SK-N-SH treated with all-trans-retinoic acid at 6 μM for 48 hours (cell line): ENCODE measurements at regions not wholly inside any gene's neighbourhood (a gene's known extent, or its start where the extent isn't known, plus 50 kb on each side); places are given as distances from the start of the nearest gene placed in this dataset.

Source experiments
- ATAC-seq: fragments of 200-7000 bp; cut with Tn5 transposase; 3 replicates; pipeline ENCODE4 v1.9.1; 2020; ENCODE audit warnings: mild to moderate bottlenecking, moderate library complexity
- ARNTL ChIP-seq: fragments of 450-650 bp; formaldehyde crosslinking; IDR thresholded peaks from 2 replicates; pipeline ENCODE4 v1.5.0; 2020; ENCODE audit warnings: low read depth, mild to moderate bottlenecking, moderate library complexity, borderline replicate concordance
- CSRNP3 ChIP-seq: fragments of 250-450 bp; sonication (Bioruptor Pico); IDR thresholded peaks from 2 replicates; pipeline ENCODE4 v1.5.1; 2021; ENCODE audit warnings: mild to moderate bottlenecking, moderate library complexity
- ESRRG ChIP-seq: fragments of 250-450 bp; sonication (Bioruptor Pico); IDR thresholded peaks from 2 replicates; pipeline ENCODE4 v1.6.1; 2021; ENCODE audit warnings: mild to moderate bottlenecking
- GLIS3 ChIP-seq: fragments of 250-450 bp; sonication (Bioruptor Pico); IDR thresholded peaks from 2 replicates; pipeline ENCODE4 v1.5.0; 2020; ENCODE audit warnings: mild to moderate bottlenecking, moderate library complexity
- ISL1 ChIP-seq: fragments of 250-450 bp; sonication (Bioruptor Pico); IDR thresholded peaks from 2 replicates; pipeline ENCODE4 v2.1.2; 2022; ENCODE audit warnings: mild to moderate bottlenecking, moderate library complexity
- OSR1 ChIP-seq: fragments of 250-450 bp; sonication (Bioruptor Pico); IDR thresholded peaks from 2 replicates; pipeline ENCODE4 v1.8.0; 2022; ENCODE audit warnings: moderate library complexity, mild to moderate bottlenecking, inconsistent platforms
- PATZ1 ChIP-seq: fragments of 250-450 bp; sonication (Bioruptor Pico); IDR thresholded peaks from 2 replicates; pipeline ENCODE4 v1.8.0; 2020; ENCODE audit warnings: mild to moderate bottlenecking, moderate library complexity, borderline replicate concordance
- POU6F1 ChIP-seq: fragments of 250-450 bp; sonication (Bioruptor Pico); IDR thresholded peaks from 2 replicates; pipeline ENCODE4 v1.8.0; 2021; ENCODE audit warnings: low read depth, mild to moderate bottlenecking, moderate library complexity, borderline replicate concordance
- SNAI2 ChIP-seq: fragments of 250-450 bp; sonication (Bioruptor Pico); IDR thresholded peaks from 2 replicates; pipeline ENCODE4 v1.5.0; 2020; ENCODE audit warnings: mild to moderate bottlenecking, moderate library complexity
- TCF4 ChIP-seq: fragments of 250-450 bp; sonication (Bioruptor Pico); IDR thresholded peaks from 2 replicates; pipeline ENCODE4 v1.8.0; 2021; ENCODE audit warnings: mild to moderate bottlenecking, moderate library complexity, borderline replicate concordance
- TOX ChIP-seq: fragments of 250-450 bp; sonication (Bioruptor Pico); IDR thresholded peaks from 2 replicates; pipeline ENCODE4 v1.8.0; 2021; ENCODE audit warnings: mild to moderate bottlenecking, moderate library complexity, borderline replicate concordance
- ZC3H10 ChIP-seq: fragments of 250-450 bp; sonication (Bioruptor Pico); IDR thresholded peaks from 2 replicates; pipeline ENCODE4 v1.5.1; 2021; ENCODE audit warnings: mild to moderate bottlenecking, moderate library complexity
- ZFP3 ChIP-seq: fragments of 250-450 bp; sonication (Bioruptor Pico); IDR thresholded peaks from 2 replicates; pipeline ENCODE4 v1.5.0; 2020; ENCODE audit warnings: mild to moderate bottlenecking, moderate library complexity
- ZFP30 ChIP-seq: fragments of 450-650 bp; formaldehyde crosslinking; IDR thresholded peaks from 2 replicates; pipeline ENCODE4 v1.5.0; 2022; ENCODE audit warnings: mild to moderate bottlenecking, moderate library complexity
- ZNF565 ChIP-seq: fragments of 450-650 bp; formaldehyde crosslinking; conservative IDR thresholded peaks from 2 replicates; pipeline ENCODE4 v1.5.0; 2020; ENCODE audit warnings: low read depth, mild to moderate bottlenecking, moderate library complexity
- ZNF70 ChIP-seq: fragments of 450-650 bp; formaldehyde crosslinking; IDR thresholded peaks from 2 replicates; pipeline ENCODE4 v1.5.0; 2020; ENCODE audit warnings: mild to moderate bottlenecking, moderate library complexity
- ZNF8 ChIP-seq: fragments of 450-650 bp; formaldehyde crosslinking; IDR thresholded peaks from 2 replicates; pipeline ENCODE4 v1.5.0; 2020; ENCODE audit warnings: mild to moderate bottlenecking, moderate library complexity
- TF ChIP-seq, protein P1 (sequence below): fragments of 250-450 bp; sonication (Bioruptor Pico); IDR thresholded peaks from 2 replicates; pipeline ENCODE4 v1.5.1; 2020; ENCODE audit warnings: low read depth, mild to moderate bottlenecking, moderate library complexity

DNA sequence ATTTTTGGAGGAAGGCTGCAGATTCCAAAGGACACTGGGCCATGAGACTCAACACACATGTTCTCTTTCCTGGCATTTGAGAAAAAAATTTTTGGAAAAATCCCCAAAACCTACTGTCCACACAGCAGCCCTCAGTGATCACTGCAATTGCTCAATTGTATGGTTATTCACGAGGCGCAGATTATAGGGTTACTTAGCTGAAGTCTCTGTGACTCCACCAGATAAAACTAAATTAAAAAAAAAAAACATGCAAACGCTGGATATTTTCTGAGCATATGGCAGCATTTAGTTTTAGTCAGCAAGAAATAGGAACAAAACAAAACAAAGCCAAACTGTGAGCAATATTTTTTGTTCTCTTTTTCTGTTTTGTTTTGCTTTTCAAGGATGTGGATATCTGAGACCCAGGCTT, 83.8 kb upstream of the FAM20A start:
- no peak for ATAC-seq
- TF ChIP-seq SNAI2 (CRISPR knock-in tag) (no peak), TCF4 (CRISPR knock-in tag) (no peak), PATZ1 (no peak)

DNA sequence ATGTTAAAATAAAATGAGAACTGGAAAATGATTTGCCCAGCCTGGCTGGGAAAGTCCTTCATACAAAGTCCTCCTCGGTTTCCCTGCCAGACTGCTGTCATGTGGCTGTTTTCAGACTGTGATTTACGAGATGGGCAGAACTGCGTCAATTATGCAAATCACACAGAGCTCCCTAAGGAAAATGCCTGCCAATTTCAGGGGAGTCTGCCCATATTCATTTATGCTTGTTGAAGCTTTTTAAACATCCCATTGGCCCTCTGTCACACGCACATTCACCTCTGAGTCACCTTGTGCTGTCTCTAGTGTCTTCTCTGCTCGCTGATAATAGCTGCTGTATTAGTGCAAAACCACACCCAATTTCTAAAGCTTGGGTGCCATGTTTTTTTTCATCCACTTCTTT, 81.7 kb upstream of the FAM20A start:
- TF ChIP-seq TOX (no peak), ESRRG (CRISPR knock-in tag) (no peak), ZNF70 (CRISPR knock-in tag) (no peak), ZNF565 (CRISPR knock-in tag) (no peak), ZC3H10 (CRISPR knock-in tag) (no peak), GLIS3 (no peak)
- TF ChIP-seq, all 23 proteins: peak for 0
- no peak for ATAC-seq

DNA sequence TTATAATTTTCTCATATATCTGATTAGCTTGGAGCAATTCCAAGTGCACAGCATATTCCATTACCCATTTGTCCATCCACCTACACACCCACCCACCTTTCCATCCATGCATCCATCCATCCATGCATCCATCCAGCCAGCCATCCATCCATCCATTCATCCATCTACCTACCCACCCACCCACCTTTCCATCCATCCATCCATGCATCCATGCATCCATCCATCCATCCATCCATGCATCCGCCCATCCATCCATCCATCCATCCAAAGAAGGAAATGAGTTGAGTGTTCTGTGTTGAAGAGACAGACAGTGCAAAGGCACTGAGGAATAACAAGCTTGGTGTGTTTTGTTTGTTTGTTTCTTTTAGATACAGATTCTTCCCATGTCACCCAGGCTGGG, 78.7 kb upstream of the FAM20A start:
- no peak for TF ChIP-seq POU6F1 (CRISPR knock-in tag)
- TF ChIP-seq ZFP3 (CRISPR knock-in tag) = no peak
- TF ChIP-seq OSR1 (CRISPR knock-in tag) = no peak
- no peak for TF ChIP-seq ZNF8 (CRISPR knock-in tag)
- no peak for TF ChIP-seq ZNF565 (CRISPR knock-in tag)
- TF ChIP-seq PATZ1 = no peak
- TF ChIP-seq ZNF70 (CRISPR knock-in tag) = no peak
- no peak for TF ChIP-seq ISL1
- no peak for TF ChIP-seq ZC3H10 (CRISPR knock-in tag)
- TF ChIP-seq CSRNP3 (CRISPR knock-in tag) = no peak
- no peak for ATAC-seq

DNA sequence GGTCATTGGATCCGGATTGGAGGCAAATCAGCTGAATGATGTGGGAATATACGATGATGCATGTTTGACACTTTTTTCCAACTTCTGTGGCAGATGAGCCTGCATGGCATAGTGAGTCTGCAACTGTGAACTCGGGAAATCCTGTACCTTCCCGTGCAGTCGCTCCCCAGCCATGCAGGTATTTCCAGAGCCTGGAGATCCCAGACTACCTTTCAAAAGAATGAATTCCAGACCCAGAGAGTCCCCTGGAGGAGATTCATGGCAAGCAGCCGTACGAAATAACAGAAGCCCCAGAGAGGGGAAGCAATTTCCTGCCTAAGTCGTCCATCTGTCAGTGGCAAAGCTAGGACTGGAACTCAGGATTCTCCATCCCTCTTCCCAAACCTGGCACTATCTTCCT, 75.7 kb upstream of the FAM20A start:
- no peak for ATAC-seq
- TF ChIP-seq ZNF565 (CRISPR knock-in tag) = no peak
- no peak for TF ChIP-seq SNAI2 (CRISPR knock-in tag)
- no peak for TF ChIP-seq ZNF8 (CRISPR knock-in tag)
- TF ChIP-seq ESRRG (CRISPR knock-in tag) = no peak
- no peak for TF ChIP-seq ZFP30 (CRISPR knock-in tag)
- no peak for TF ChIP-seq ZC3H10 (CRISPR knock-in tag)
- no peak for TF ChIP-seq GLIS3
- TF ChIP-seq PATZ1 = no peak
- TF ChIP-seq ARNTL (CRISPR knock-in tag) = no peak
- TF ChIP-seq ZNF70 (CRISPR knock-in tag) = no peak
- no peak for TF ChIP-seq OSR1 (CRISPR knock-in tag)
- no peak for TF ChIP-seq ISL1
- TF ChIP-seq, protein P1, sequence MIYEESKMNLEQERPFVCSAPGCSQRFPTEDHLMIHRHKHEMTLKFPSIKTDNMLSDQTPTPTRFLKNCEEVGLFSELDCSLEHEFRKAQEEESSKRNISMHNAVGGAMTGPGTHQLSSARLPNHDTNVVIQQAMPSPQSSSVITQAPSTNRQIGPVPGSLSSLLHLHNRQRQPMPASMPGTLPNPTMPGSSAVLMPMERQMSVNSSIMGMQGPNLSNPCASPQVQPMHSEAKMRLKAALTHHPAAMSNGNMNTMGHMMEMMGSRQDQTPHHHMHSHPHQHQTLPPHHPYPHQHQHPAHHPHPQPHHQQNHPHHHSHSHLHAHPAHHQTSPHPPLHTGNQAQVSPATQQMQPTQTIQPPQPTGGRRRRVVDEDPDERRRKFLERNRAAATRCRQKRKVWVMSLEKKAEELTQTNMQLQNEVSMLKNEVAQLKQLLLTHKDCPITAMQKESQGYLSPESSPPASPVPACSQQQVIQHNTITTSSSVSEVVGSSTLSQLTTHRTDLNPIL (CRISPR knock-in tag) = no peak
